Esophagus squamous epithelium (tissue), 5 donors: ENCODE measurements at regions not wholly inside any gene's neighbourhood (a gene's known extent, or its start where the extent isn't known, plus 50 kb on each side); places are given as distances from the start of the nearest gene placed in this dataset.
A peak's percentile ranks its signal among the peaks of the same experiment; 100 is the strongest.

Source experiments
- DNase-seq: peaks from one replicate; lab custom pipeline; 2025; lab: John Stamatoyannopoulos, UW
- H3K27ac ChIP-seq, 4 donors: fragments of 200-600 bp; sonication (generic); one replicate each; pipeline ENCODE4 v1.5.1; 2016 to 2019; ENCODE audit warnings: mild to moderate bottlenecking in 1 of 4
- H3K27me3 ChIP-seq, 4 donors: fragments of 200-600 bp; sonication (generic); 1 replicate in 3 of 4; 2 replicates in 1 of 4; pipeline versions ENCODE4 v1.5.1 to v1.6.0; 2017 to 2021; ENCODE audit warnings: antibody characterized with exemption in 1 of 4
- H3K36me3 ChIP-seq, 3 donors: fragments of 200-600 bp; sonication (generic); one replicate each; pipeline ENCODE4 v1.5.1; 2016 to 2019
- H3K4me1 ChIP-seq, 3 donors: fragments of 200-600 bp; sonication (generic); one replicate each; pipeline ENCODE4 v1.5.1; 2017 to 2019
- H3K4me3 ChIP-seq, 4 donors: fragments of 200-600 bp; sonication (generic); 1 replicate in 3 of 4; 2 replicates in 1 of 4; pipeline ENCODE4 v1.5.1; 2016 to 2019; ENCODE audit warnings: mild to moderate bottlenecking in 2 of 4, moderate library complexity in 1 of 4
- H3K9me3 ChIP-seq, 3 donors: fragments of 200-600 bp; sonication (generic); one replicate each; pipeline ENCODE4 v1.5.1; 2016 to 2019
- CTCF ChIP-seq, 6 experiments: fragments of 450-650 bp in 4 of 6; fragments of 200-600 bp in 2 of 6; sonication (generic) in 2 of 6; IDR thresholded peaks; one replicate each; pipeline ENCODE4 v1.5.1; 2016 to 2019; ENCODE audit warnings: antibody characterized with exemption in 6 of 6, mild to moderate bottlenecking in 4 of 6, moderate library complexity in 4 of 6
- POLR2A ChIP-seq, 4 donors: fragments of 450-650 bp; IDR thresholded peaks; one replicate each; pipeline ENCODE4 v1.6.1; 2017; ENCODE audit warnings: antibody characterized with exemption in 4 of 4, mild to moderate bottlenecking in 4 of 4, moderate library complexity in 3 of 4
- WGBS, 2 donors: methylation state at CpG; one replicate each; pipeline ENCODE4 v1.1.5; 2018; 5-methylcytosine and 5-hydroxymethylcytosine counted together
- intact Hi-C: fragments of 100-400 bp; cut with DNase I; formaldehyde crosslinking; loops from one replicate; pipeline ENCODE4 v1.15.0; 2022
- donor health status: DM: yes; HTN: yes; CAD: no.

DNA sequence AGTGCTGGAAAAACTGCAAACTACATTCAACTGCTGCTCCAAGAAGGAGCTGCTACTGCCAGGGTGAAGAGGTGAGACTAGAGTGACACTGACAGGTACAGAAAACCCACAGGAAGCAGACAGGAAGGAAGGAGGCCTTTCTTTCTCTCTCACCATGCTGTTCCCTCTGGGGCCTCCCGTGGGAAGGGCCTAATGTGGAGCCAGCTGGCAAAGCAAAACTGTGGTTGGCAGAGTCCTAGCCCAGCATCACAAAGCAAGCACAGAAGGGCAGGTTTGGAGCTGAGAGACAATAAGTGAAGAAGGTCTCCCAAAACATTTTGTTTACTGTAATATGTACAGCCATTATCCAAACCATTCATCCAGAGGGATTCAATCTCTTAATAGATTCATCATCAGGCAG is 122.5 kb upstream of the MAX start:
- intact Hi-C loops, result loop anchor here (5.0 kb wide), 1 partner anchor 188 kb away; the partner anchor contains the start of gene FUT8
- no peak for DNase-seq
- Histone ChIP-seq H3K4me3 (no peak overlapping the region), H3K4me1 (peaks cover 6 to 56% (median 17%) of the 10 kb centered on the region in 3 donors), H3K27ac (peak overlapping the region in 1 of 4 donors; percentile 4), H3K9me3 (no peaks in the 10 kb centered on the region), H3K27me3 (no peaks in the 10 kb centered on the region), H3K36me3 (no peaks in the 10 kb centered on the region)
- TF ChIP-seq POLR2A (IDR thresholded peaks at IDR 0.05) (no peak), CTCF (IDR thresholded peaks at IDR 0.05) (no peak)
- 0 to 14% methylated on average over 1 of the region's 1 CpG for WGBS, 2 donors

GRCh38 chr14:65225299-65226159 is 123.2 kb upstream of the MAX start:
- intact Hi-C loops, result loop anchor here (5.0 kb wide), 1 partner anchor 187 kb away; the partner anchor contains the start of gene FUT8
- Histone ChIP-seq H3K9me3 (no peaks in the 10 kb centered on the region), H3K4me3 (no peak overlapping the region), H3K27ac (peak overlapping the region in 1 of 4 donors; percentile 52), H3K4me1 (peaks cover 13 to 64% (median 19%) of the 10 kb centered on the region in 3 donors), H3K27me3 (no peaks in the 10 kb centered on the region), H3K36me3 (no peaks in the 10 kb centered on the region)
- DNase-seq, result no peak
- TF ChIP-seq CTCF (IDR thresholded peaks at IDR 0.05) (no peak), POLR2A (IDR thresholded peaks at IDR 0.05) (no peak)
- WGBS, 2 donors, result 71 to 79% methylated on average over 7 to 9 of the region's 9 CpGs

- TF ChIP-seq POLR2A (IDR thresholded peaks at IDR 0.05) (no peak), CTCF (IDR thresholded peaks at IDR 0.05) (no peak)
- 37 to 65% methylated on average over 7 of the region's 7 CpGs for WGBS, 2 donors
- Histone ChIP-seq H3K4me3 (no peak overlapping the region), H3K27me3 (no peaks in the 10 kb centered on the region), H3K4me1 (peaks cover 14 to 76% (median 24%) of the 10 kb centered on the region in 3 donors), H3K27ac (peak overlapping the region; percentile 26 to 66 (median 54)), H3K36me3 (no peaks in the 10 kb centered on the region), H3K9me3 (no peaks in the 10 kb centered on the region)
- intact Hi-C loops, result loop anchor here (5.0 kb wide), 1 partner anchor 185 kb away; the partner anchor contains the start of gene FUT8
- no peak for DNase-seq
Observed at GRCh38 chr14:65226824-65227604, 124.7 kb upstream of the MAX start.

DNA sequence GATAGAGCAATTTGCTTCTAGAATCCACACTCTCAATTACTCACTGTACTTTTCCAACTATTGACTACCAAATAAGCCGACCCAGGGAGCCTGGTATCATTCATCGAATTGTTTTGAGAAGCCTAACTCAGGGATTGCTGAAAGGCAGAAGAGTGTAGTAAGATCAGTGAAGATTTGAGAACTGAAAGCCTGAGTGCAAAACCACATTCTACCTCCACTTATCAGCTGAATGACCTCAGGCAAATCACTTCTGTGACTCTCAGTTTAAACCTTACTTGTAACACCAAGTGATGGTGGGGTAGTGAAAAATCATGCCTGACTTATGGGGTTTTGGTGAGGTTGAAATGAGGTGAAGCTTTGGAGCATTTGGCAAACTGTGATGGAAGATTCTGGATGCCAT is 126.1 kb upstream of the MAX start:
- H3K36me3 ChIP-seq, result no peaks in the 10 kb centered on the region
- WGBS, 2 donors, result 79 to 86% methylated on average over 2 of the region's 2 CpGs
- H3K4me1 ChIP-seq, result peaks cover 14 to 68% (median 24%) of the 10 kb centered on the region in 3 donors
- H3K27ac ChIP-seq, result no peak overlapping the region
- TF ChIP-seq POLR2A (IDR thresholded peaks at IDR 0.05) (no peak), CTCF (IDR thresholded peaks at IDR 0.05) (no peak)
- no peak for DNase-seq
- H3K27me3 ChIP-seq, result no peaks in the 10 kb centered on the region
- no peaks in the 10 kb centered on the region for H3K9me3 ChIP-seq
- intact Hi-C loops, result loop anchor here (5.0 kb wide), 1 partner anchor 184 kb away; the partner anchor contains the start of gene FUT8
- H3K4me3 ChIP-seq, result no peak overlapping the region
